ENCODE measurements at regions not wholly inside any gene's neighbourhood (a gene's known extent, or its start where the extent isn't known, plus 50 kb on each side); places are given as distances from the start of the nearest gene placed in this dataset.

GRCh38 chr3:144839991-144840390 lies 868.4 kb downstream of the DIPK2A start:
- DNase-seq (ENCODE audit: low spot score), result no peak
- Histone ChIP-seq H3K36me3 (ENCODE audit: insufficient read depth, low read length, poor library complexity, severe bottlenecking) (no peaks in the 10 kb centered on the region), H3K4me1 (ENCODE audit: insufficient read depth, low read length, poor library complexity, severe bottlenecking) (no peaks in the 10 kb centered on the region), H3K27me3 (replicated peaks; ENCODE audit: insufficient read depth, low read depth, low read length, poor library complexity) (no peaks in the 10 kb centered on the region), H3K27ac (ENCODE audit: low read depth, low read length, poor library complexity, severe bottlenecking) (no peak overlapping the region), H3K4me3 (ENCODE audit: low read depth, low read length, poor library complexity, severe bottlenecking) (no peak overlapping the region), H3K9me3 (ENCODE audit: low read depth, low read length, poor library complexity, severe bottlenecking) (peaks cover 7% of the 10 kb centered on the region)
- BruUV-seq (replicated peaks), result no TSS peak
- intact Hi-C loops (cut with micrococcal nuclease; ENCODE audit: unreplicated experiment), result no loop called here
- no peak for TF ChIP-seq CTCF (conservative IDR thresholded peaks at IDR 0.05; ENCODE audit: low read depth, low read length)
- no peak for TF ChIP-seq EZH2 (IDR thresholded peaks at IDR 0.05; ENCODE audit: borderline replicate concordance, low read depth, low read length, poor library complexity, severe bottlenecking)
- ChIA-PET CTCF (no interaction called here), POLR2A (ENCODE audit: low non-redundant PET) (no interaction called here)

GRCh38 chr3:144840866-144841265 lies 869.2 kb downstream of the DIPK2A start:
- ChIA-PET POLR2A (ENCODE audit: low non-redundant PET) (no interaction called here), CTCF (no interaction called here)
- no peak for DNase-seq (ENCODE audit: low spot score)
- TF ChIP-seq CTCF (conservative IDR thresholded peaks at IDR 0.05; ENCODE audit: low read depth, low read length), result no peak
- TF ChIP-seq EZH2 (IDR thresholded peaks at IDR 0.05; ENCODE audit: borderline replicate concordance, low read depth, low read length, poor library complexity, severe bottlenecking), result no peak
- Histone ChIP-seq H3K9me3 (ENCODE audit: low read depth, low read length, poor library complexity, severe bottlenecking) (peaks cover 7% of the 10 kb centered on the region), H3K4me3 (ENCODE audit: low read depth, low read length, poor library complexity, severe bottlenecking) (no peak overlapping the region), H3K36me3 (ENCODE audit: insufficient read depth, low read length, poor library complexity, severe bottlenecking) (no peaks in the 10 kb centered on the region), H3K27me3 (replicated peaks; ENCODE audit: insufficient read depth, low read depth, low read length, poor library complexity) (no peaks in the 10 kb centered on the region), H3K27ac (ENCODE audit: low read depth, low read length, poor library complexity, severe bottlenecking) (no peak overlapping the region), H3K4me1 (ENCODE audit: insufficient read depth, low read length, poor library complexity, severe bottlenecking) (no peaks in the 10 kb centered on the region)
- intact Hi-C loops (cut with micrococcal nuclease; ENCODE audit: unreplicated experiment), result no loop called here
- no TSS peak for BruUV-seq (replicated peaks)

GRCh38 chr3:144843099-144843498 lies 871.5 kb downstream of the DIPK2A start:
- no peaks in the 10 kb centered on the region for H3K36me3 ChIP-seq (ENCODE audit: insufficient read depth, low read length, poor library complexity, severe bottlenecking)
- peak; percentile 50 for TF ChIP-seq CTCF (conservative IDR thresholded peaks at IDR 0.05; ENCODE audit: low read depth, low read length)
- no peak for TF ChIP-seq EZH2 (IDR thresholded peaks at IDR 0.05; ENCODE audit: borderline replicate concordance, low read depth, low read length, poor library complexity, severe bottlenecking)
- intact Hi-C loops (cut with micrococcal nuclease; ENCODE audit: unreplicated experiment), result no loop called here
- no peak overlapping the region for H3K4me3 ChIP-seq (ENCODE audit: low read depth, low read length, poor library complexity, severe bottlenecking)
- BruUV-seq (replicated peaks), result no TSS peak
- POLR2A ChIA-PET (ENCODE audit: low non-redundant PET), result no interaction called here
- H3K4me1 ChIP-seq (ENCODE audit: insufficient read depth, low read length, poor library complexity, severe bottlenecking), result no peaks in the 10 kb centered on the region
- H3K27ac ChIP-seq (ENCODE audit: low read depth, low read length, poor library complexity, severe bottlenecking), result no peak overlapping the region
- no peaks in the 10 kb centered on the region for H3K27me3 ChIP-seq (replicated peaks; ENCODE audit: insufficient read depth, low read depth, low read length, poor library complexity)
- H3K9me3 ChIP-seq (ENCODE audit: low read depth, low read length, poor library complexity, severe bottlenecking), result peaks cover 7% of the 10 kb centered on the region
- CTCF ChIA-PET, result no interaction called here
- peak; percentile 58 for DNase-seq (ENCODE audit: low spot score)

All from A673 (cell line).